Activated T-helper 17 cell treated with anti-CD3 and anti-CD28 coated beads, Interleukin-2, amount 50 U/mL, for 72 hours (primary cell): ENCODE measurements at regions not wholly inside any gene's neighbourhood (a gene's known extent, or its start where the extent isn't known, plus 50 kb on each side); places are given as distances from the start of the nearest gene placed in this dataset.

Experiments
- ATAC-seq: fragments of 150-1000 bp; cut with Tn5 transposase; replicated peaks from 2 replicates; pipeline ENCODE4 v1.10.0; 2021; ENCODE audit warnings: mild to moderate bottlenecking, moderate library complexity
- H3K27ac Mint-ChIP-seq: one replicate; pipeline ENCODE4 v1.8.0; 2022; ENCODE audit warnings: mixed read lengths
- H3K27me3 Mint-ChIP-seq: one replicate; pipeline ENCODE4 v1.8.0; 2022; ENCODE audit warnings: mixed read lengths
- H3K36me3 Mint-ChIP-seq: one replicate; pipeline ENCODE4 v1.8.0; 2022; ENCODE audit warnings: low read depth, mild to moderate bottlenecking, mixed read lengths
- H3K4me1 Mint-ChIP-seq: one replicate; pipeline ENCODE4 v1.8.0; 2022; ENCODE audit warnings: mixed read lengths
- H3K4me3 Mint-ChIP-seq: one replicate; pipeline ENCODE4 v1.8.0; 2022; ENCODE audit warnings: mild to moderate bottlenecking, mixed read lengths
- H3K9me3 Mint-ChIP-seq: one replicate; pipeline ENCODE4 v1.8.0; 2022; ENCODE audit warnings: mixed read lengths

GRCh38 chr9:129402371-129402739 lies 218.5 kb downstream of the C9orf50 start:
- no peak for ATAC-seq
- Mint-ChIP-seq H3K27me3 (no peaks in the 10 kb centered on the region), H3K9me3 (no peaks in the 10 kb centered on the region)

DNA sequence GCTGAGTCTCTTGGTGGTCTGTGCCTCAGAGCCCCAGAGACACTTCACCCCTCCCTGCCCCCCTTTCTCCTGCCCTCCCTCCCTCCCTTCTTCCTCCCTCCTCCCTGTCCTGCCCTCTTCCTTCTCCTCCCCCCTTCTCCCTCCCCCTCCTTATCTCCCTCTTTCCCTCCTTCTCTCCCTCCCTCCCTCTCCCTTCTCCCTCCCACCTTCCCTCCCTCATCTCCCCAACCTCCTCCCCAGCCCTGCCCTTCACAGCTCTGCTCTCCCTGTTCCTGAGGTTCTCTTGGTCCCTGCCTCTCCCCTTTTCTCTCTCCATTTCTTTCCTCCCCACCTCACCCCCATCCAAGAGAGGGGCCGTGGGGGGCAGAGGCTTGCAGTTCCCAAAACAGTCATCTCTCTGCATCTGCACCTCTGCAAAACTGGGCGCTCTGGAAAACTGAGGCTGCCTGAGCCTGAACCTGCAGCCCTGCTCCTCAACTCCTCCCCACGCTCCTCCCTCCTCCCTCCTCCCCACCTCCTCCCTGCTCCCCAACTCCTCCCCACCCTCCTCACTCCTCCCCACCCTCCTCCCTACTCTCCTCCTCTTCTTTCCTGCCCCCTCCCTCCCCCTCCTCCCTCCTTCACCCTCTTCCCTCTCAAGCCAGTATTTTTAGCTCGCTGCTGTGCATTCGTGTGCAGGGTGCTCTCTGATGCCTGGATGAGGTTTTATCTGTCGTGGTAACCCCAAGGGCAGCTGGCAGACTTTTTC lies 219.1 kb downstream of the C9orf50 start:
- Mint-ChIP-seq H3K36me3 (no peaks in the 10 kb centered on the region), H3K4me3 (no peak overlapping the region), H3K4me1 (no peaks in the 10 kb centered on the region), H3K27me3 (no peaks in the 10 kb centered on the region), H3K9me3 (no peaks in the 10 kb centered on the region), H3K27ac (no peak overlapping the region)
- ATAC-seq: no peak

More at GRCh38 chr9:129402371-129402739, 218.5 kb downstream of the C9orf50 start:
- Mint-ChIP-seq H3K36me3 (no peaks in the 10 kb centered on the region), H3K4me3 (no peak overlapping the region), H3K27ac (peak overlapping the region; percentile 5), H3K4me1 (no peaks in the 10 kb centered on the region)

- H3K36me3 Mint-ChIP-seq: no peaks in the 10 kb centered on the region
- no peaks in the 10 kb centered on the region for H3K27me3 Mint-ChIP-seq
- no peak for ATAC-seq
- H3K4me3 Mint-ChIP-seq: no peak overlapping the region
- H3K9me3 Mint-ChIP-seq: no peaks in the 10 kb centered on the region
- H3K27ac Mint-ChIP-seq: no peak overlapping the region
- no peaks in the 10 kb centered on the region for H3K4me1 Mint-ChIP-seq
Observed at GRCh38 chr9:129400971-129401622, 219.8 kb downstream of the C9orf50 start.

DNA sequence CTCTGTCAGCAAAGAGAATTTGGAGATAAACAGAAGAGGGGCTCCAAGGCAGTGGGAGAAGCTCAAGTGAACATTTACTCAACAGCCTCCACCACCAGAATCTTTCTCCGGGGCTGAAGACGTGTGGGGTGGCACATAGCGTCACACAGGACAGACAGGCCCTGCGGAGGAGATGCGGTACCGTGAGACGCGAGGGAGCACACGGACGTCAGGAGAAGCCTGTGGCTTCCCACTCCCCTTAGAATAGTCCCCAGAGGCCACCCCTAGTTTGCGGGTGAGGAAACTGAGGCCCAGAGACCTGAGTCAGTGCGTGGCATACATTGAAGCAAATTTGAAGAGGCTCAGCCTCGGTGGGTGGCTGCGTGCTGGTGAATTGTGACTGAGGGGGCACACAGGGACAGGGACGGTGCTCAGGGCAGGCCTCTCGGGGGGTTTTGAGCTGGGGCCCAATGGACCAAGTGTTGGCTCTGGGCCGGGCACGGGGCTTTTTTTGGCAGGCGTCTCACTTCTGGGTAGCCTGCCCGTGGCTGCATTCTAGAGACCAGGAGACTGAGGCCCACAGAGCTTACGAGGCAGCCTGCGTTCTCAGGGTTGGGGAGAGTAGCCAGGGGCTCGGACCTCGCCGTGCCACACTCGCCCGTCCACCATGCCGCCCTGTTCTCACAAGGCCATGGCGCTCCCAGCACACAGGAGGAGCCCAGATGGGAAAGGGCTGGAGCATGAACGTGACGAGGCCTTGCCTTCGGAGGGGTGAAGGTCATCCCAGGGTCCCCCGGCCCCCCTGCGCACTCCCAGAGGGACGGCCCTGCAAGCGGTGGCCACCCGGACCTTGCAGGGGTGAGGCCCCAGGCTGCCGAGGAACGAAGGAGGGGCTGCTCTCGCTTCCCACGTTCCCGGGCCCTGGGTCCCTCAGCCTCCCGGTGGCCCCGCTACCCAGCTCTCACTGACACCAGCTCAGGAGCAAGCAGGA lies 220.6 kb downstream of the C9orf50 start:
- Mint-ChIP-seq H3K9me3 (no peaks in the 10 kb centered on the region), H3K27ac (no peak overlapping the region), H3K27me3 (no peaks in the 10 kb centered on the region), H3K4me1 (no peaks in the 10 kb centered on the region), H3K36me3 (no peaks in the 10 kb centered on the region), H3K4me3 (no peak overlapping the region)
- no peak for ATAC-seq

- H3K27me3 Mint-ChIP-seq: no peaks in the 10 kb centered on the region
- no peak overlapping the region for H3K27ac Mint-ChIP-seq
- H3K36me3 Mint-ChIP-seq: no peaks in the 10 kb centered on the region
- H3K4me1 Mint-ChIP-seq: no peaks in the 10 kb centered on the region
- no peak overlapping the region for H3K4me3 Mint-ChIP-seq
- no peak for ATAC-seq
- H3K9me3 Mint-ChIP-seq: no peaks in the 10 kb centered on the region
Observed at GRCh38 chr9:129399634-129399990, 221.3 kb downstream of the C9orf50 start.

DNA sequence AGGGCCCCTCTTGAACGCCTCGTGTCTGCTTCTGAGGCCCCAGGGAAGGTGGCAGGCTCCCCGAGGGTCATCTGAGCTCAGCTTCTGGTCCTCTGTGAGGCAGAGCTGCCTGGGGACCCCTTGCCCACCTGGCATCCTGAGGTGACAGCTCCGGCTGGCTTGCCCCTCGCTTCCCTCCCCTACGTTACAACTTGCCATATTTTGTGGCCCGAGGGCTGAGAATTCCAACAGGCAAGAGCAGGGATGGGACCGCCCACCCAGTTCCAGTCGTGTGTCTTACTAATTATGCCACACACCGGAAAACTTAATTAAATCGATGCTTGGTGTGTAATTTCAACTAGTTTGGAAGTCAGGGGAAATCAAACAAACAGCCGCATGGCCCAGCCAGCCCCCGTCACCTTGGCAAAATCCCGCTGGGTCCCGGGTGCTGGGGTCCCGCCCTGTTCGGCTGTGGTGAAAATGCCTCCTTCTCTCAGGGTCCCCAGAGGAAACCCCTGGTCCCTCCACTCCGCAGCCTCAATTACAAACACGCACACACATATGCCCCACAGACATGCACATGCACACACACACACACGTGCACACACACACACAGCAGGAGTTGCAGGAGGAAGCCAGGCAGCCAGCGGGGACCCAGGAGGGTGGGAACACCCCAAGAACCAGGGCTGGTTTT lies 221.0 kb upstream of the IER5L start:
- no peaks in the 10 kb centered on the region for H3K27me3 Mint-ChIP-seq
- no peak overlapping the region for H3K4me3 Mint-ChIP-seq
- H3K27ac Mint-ChIP-seq: no peak overlapping the region
- H3K36me3 Mint-ChIP-seq: no peaks in the 10 kb centered on the region
- H3K9me3 Mint-ChIP-seq: no peaks in the 10 kb centered on the region
- no peaks in the 10 kb centered on the region for H3K4me1 Mint-ChIP-seq
- ATAC-seq: no peak

DNA sequence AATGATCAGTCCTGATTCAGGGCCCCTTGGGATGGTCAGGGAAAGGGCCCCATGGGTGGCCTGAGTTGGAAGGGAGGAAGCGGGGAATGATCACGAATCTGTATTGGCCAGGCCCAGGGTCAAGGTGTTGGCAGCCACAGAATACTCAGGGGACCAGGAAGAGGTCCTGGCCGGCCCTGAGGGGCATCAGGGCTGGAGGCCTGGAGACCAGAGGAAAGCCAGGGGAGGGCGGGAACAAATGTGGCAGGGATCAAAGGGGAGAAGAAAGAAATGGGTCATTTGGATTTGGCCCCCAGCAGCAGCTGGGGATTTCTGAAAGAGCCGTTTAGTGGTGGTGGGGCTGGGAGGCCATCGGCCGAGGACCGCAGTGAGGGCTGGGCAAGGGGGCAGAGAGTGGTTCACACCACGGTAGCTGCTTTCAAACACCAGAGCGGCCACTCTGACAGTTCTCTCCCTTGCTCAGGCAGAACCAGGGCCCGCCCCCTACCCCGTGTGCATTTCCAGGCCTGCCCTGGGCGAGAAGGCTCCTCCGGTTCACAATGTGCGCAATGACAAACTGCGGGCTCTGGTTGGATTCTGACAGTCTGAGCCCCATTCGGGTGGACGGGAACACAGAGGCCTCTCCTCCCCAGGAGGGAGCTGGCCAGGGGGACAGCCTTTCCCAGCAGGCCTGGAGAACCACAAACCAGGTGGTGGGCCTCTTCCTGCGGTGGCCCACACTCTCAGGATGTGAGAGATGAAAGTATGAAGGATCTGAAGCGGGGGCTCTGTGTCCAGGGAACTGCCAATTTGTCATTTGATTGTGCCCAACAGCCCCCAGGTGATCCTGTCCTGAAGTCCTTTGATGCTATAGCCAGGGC lies 220.3 kb upstream of the IER5L start:
- H3K36me3 Mint-ChIP-seq: no peaks in the 10 kb centered on the region
- H3K27me3 Mint-ChIP-seq: no peaks in the 10 kb centered on the region
- H3K4me3 Mint-ChIP-seq: no peak overlapping the region
- no peaks in the 10 kb centered on the region for H3K9me3 Mint-ChIP-seq
- ATAC-seq: no peak
- no peaks in the 10 kb centered on the region for H3K4me1 Mint-ChIP-seq
- H3K27ac Mint-ChIP-seq: no peak overlapping the region

- no peak overlapping the region for H3K4me3 Mint-ChIP-seq
- ATAC-seq: no peak
- no peaks in the 10 kb centered on the region for H3K4me1 Mint-ChIP-seq
- no peak overlapping the region for H3K27ac Mint-ChIP-seq
- no peaks in the 10 kb centered on the region for H3K9me3 Mint-ChIP-seq
- H3K27me3 Mint-ChIP-seq: no peaks in the 10 kb centered on the region
- H3K36me3 Mint-ChIP-seq: no peaks in the 10 kb centered on the region
Observed at GRCh38 chr9:129397335-129397734, 219.3 kb upstream of the IER5L start.

DNA sequence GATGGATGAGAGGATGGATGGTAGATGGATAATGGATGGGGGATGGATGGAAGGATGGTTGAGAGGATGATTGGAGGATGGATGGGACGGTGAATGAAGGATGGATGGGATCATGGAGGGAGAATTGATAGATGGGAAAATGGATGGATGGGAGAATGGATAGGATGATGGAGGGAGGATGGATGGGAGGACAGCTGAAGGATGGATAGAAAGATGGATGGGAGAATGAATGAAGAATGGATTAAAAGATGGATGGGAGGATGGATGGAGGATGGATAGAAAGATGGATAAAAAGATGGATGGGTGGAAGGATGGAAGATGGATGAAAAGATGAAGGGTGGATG lies 218.3 kb upstream of the IER5L start:
- Mint-ChIP-seq H3K4me3 (no peak overlapping the region), H3K9me3 (no peaks in the 10 kb centered on the region), H3K4me1 (no peaks in the 10 kb centered on the region), H3K27ac (no peak overlapping the region), H3K36me3 (no peaks in the 10 kb centered on the region), H3K27me3 (no peaks in the 10 kb centered on the region)
- no peak for ATAC-seq

DNA sequence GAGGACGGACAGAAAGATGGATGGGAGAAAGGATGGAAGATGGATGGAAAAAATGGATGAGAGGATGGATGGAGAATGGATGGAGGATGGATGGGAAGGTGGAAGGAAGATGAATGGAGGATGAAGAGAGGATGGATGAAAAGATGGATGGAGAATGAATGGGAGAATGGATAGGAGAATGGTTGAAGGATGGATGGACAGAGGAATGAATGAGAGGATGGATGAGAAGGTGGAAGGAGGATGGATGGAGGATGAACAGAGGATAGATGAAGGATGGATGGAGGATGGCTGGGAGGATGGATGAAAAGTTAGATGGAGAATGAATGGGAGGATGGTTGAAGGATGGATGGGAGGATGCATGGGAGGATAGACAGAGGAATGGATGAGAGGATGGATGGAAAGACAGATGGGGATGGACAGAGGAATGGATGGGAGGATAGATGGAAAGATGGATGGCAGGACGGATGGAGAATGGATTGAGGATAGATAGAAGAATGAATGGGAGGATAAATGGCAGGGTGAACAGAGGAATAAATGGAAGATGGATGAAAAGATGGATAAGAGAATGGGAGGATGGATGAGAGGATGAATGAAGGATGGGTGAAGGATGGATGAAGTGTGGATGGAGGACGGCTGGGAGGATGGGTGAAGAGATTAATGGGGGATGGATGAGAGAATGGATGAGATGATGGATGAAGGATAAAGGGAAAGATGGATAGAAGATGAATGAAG lies 217.7 kb upstream of the IER5L start:
- Mint-ChIP-seq H3K4me1 (no peaks in the 10 kb centered on the region), H3K9me3 (no peaks in the 10 kb centered on the region), H3K27ac (no peak overlapping the region), H3K27me3 (no peaks in the 10 kb centered on the region), H3K4me3 (no peak overlapping the region), H3K36me3 (no peaks in the 10 kb centered on the region)
- ATAC-seq: no peak

- no peaks in the 10 kb centered on the region for H3K4me1 Mint-ChIP-seq
- H3K27me3 Mint-ChIP-seq: no peaks in the 10 kb centered on the region
- H3K4me3 Mint-ChIP-seq: no peak overlapping the region
- H3K27ac Mint-ChIP-seq: no peak overlapping the region
- H3K9me3 Mint-ChIP-seq: no peaks in the 10 kb centered on the region
- no peak for ATAC-seq
- H3K36me3 Mint-ChIP-seq: no peaks in the 10 kb centered on the region
Observed at GRCh38 chr9:129394886-129395279, 216.8 kb upstream of the IER5L start.

DNA sequence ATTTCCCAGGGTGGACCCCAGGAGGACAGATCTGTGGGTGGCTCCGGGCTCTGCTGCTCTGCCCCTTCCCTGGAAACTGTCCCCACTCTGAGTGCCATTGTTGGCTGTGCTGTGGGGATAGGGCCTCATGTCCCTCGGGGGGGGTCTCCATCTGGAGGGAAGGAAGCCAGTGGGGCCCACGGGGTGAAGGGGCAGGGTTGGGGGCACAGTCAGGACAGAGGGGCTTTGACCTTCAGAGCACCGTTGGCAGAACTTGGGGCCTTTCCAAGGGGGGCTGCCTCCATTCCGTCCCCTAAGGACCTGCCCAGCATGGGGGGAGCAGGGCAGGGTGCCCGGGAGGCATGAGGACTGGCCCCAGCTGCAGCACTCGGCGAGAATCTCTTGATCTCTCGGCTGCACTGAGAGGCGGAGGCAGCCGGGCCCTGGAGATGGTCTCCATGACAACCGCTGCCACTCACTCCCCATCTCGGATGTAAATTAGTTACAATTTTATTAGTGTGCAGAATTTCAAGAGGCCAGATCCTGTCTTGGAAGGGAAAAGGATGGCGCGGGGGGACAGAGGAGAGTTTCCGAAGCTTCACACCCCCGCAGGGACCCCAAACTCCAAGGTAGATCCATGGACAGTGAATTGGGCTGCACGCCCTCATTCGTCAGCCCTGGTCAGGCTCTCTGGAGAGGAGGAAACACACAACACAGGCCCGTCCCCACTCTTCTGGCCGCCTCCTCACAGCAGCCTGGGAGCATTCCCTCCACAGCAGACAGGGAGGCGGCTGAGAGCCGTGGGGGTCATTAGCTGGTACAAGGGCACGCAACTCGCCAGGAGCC lies 216.2 kb upstream of the IER5L start:
- no peak overlapping the region for H3K4me3 Mint-ChIP-seq
- ATAC-seq: no peak
- H3K27me3 Mint-ChIP-seq: no peaks in the 10 kb centered on the region
- no peak overlapping the region for H3K27ac Mint-ChIP-seq
- no peaks in the 10 kb centered on the region for H3K9me3 Mint-ChIP-seq
- H3K4me1 Mint-ChIP-seq: no peaks in the 10 kb centered on the region
- H3K36me3 Mint-ChIP-seq: no peaks in the 10 kb centered on the region

DNA sequence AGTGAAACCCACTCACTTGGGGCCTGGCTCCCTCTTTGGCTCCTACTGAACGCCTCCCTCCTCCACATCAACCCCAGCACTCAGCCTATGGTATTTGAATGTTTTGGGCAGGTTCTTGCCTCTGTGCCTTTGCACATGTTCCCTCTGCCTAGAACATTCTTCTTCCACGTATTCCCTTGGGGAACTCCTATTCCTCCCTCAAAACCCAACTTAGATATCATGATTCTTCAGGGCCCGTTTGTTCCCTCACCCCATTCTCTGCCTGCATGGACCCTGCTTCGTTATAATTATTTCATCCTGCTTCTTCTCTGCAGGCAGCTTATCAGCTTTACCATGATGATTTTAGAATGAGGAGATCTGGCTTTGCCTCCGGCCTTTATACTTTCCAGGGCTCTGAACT lies 215.0 kb upstream of the IER5L start:
- no peaks in the 10 kb centered on the region for H3K27me3 Mint-ChIP-seq
- no peak overlapping the region for H3K27ac Mint-ChIP-seq
- no peaks in the 10 kb centered on the region for H3K36me3 Mint-ChIP-seq
- H3K9me3 Mint-ChIP-seq: no peaks in the 10 kb centered on the region
- no peak overlapping the region for H3K4me3 Mint-ChIP-seq
- H3K4me1 Mint-ChIP-seq: no peaks in the 10 kb centered on the region
- ATAC-seq: no peak
